Stimulated activated CD8-positive, alpha-beta memory T cell treated with anti-CD3 and anti-CD28 coated beads, Interleukin-2, amount 100 ng/mL, for 1 hour (primary cell): ENCODE measurements at regions not wholly inside any gene's neighbourhood (a gene's known extent, or its start where the extent isn't known, plus 50 kb on each side); places are given as distances from the start of the nearest gene placed in this dataset.

Source experiments
- DNase-seq, 2 donors: peaks; one replicate each; pipeline ENCODE4 v3.0.0-alpha.2; 2020; ENCODE audit warnings: low read depth in 2 of 2

DNA sequence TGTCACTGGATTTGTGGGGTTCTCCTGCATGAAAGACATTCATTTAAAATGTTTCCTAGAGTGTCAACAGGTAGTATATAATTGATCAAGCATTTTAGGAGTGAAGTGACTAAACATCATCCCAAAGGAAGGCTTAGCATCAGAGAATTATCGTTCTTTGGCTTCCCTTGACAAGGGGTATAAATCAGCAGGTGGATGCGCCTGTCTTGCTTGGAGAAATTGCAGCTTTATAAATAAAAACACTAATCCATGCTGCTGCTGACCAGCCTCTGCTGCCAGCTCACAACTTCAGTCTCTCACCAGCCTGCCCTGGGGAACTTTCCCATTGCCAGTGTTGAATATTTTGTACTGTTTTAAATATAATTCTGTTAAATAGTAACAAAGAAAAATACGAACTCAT, 1184.7 kb upstream of the TENM4 start:
- no peak for DNase-seq

DNA sequence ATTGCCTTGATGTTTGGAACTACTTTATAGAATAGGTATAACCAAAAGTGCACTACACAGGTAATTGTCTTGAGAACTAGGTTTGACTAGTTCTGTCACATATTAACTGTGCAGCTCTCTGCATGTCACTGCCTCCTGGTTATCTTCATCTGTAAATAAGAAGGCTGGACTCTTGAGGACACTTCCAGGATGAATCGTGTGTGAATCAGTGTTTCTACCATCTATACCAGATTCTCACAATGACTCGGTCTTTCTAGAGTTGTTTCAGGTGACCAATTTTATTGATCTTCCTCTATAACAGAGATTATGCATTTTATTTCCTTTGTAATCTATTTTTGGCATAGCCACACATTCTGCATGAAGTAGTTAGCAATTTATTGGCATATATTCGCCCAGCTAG, 1181.0 kb upstream of the TENM4 start:
- DNase-seq: no peak

DNA sequence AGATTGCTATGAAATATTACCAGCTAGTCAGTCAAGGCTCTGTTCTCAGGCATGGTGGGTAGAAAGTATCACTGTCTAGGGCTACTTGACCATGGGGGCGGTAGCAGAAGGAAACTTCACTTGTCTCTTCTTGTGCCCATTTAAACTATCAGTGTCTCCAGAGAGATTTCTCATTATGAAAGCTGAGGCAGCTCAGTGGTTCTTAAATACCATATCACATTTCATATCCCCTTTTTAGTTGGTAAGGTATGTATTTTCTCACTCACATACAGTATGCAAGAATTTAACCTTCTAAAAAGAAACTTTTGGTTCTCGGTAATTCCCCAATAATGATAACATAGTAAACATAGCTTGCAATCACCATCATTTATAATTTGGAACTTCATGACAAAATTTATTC, 1180.0 kb upstream of the TENM4 start:
- no peak for DNase-seq

DNA sequence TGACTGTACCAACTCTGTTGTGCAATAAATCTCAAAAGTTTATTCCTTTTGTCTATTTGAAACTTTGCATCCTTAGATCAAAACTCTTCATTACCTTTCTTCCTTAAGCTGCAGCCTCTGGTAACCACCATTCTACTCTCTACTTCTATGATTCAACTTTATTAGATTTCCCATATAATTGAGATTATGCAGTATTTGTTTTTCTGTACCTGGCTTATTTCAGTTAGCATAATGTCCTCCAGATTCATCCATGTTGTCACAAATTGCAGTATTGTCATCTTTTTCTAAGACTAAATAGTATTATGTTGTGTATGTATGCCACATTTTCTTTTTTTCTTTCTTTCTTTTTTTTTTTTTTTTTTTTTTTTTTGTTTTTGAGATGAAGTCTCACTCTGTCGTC, 1176.3 kb upstream of the TENM4 start:
- no peak for DNase-seq

DNA sequence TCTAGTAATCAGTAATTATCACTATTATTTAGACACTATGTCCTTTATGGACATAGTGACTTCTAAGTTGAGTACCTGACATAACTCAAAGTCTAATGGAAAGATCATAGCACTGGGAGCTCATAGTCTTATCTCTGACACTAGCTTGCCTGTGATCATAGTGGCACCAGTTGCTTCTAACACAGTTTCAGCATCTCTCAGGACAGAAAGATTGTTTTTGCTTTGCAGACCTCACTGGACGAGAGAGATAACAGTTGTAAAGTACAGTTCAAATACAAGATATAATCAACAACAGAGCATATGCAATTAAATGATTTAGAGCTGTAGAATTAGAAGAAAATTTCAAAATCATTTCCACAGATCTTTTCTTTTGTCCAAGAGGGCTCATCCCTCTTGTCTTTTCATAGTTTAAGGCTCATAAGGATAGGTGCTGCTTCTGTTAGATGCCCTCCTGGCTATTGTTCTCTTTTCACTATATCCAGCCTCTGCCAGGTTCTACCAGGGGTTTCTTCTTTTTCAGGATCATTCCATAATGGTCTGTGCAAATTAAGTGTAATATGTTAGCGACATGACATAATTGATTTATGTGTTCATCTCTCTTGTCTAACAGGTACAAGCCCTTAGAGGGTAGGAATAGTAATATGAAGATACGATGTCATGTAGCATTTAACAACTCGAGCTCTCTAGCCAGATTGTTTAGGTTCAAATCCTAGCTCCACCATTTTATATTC, 1175.4 kb upstream of the TENM4 start:
- DNase-seq: no peak

DNA sequence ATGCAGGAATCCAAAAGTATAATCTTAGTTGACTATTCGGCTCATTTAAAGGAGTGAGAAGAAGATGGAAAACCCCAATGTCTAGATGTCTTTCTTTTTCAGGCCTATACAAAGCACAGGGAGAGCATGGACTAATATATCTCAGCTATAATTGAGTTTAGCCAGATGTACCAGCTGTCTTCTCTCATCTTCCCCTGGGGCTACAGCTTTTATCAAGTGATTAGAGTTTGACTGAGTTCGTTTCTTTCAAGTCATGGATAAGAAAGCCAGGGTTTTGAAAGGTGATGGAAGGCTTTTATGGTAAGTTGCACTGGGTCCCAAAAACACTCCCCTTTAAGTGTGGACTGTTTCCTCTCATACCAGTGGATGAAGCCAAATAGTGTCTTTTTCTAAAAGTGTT, 1172.8 kb upstream of the TENM4 start:
- DNase-seq: no peak

DNA sequence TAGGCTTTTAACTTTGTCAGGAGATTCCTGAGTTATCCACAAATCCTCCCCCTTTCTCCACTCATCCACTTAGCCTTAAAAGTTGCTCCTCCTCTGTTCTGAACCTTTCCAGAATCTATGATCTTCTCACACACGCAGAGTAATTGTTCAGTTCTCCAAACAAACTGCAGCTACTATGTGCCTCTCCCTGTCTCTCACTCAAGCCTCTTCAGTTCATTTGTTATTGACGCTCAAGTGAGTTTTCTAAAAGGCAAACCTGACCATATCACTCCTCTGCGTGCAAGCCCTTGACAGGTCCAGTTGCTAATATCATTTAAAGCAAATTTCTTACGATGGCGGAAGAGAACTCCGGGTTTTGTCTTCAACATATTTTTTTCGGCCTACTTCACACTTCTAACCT, 1169.7 kb upstream of the TENM4 start:
- DNase-seq: no peak

DNA sequence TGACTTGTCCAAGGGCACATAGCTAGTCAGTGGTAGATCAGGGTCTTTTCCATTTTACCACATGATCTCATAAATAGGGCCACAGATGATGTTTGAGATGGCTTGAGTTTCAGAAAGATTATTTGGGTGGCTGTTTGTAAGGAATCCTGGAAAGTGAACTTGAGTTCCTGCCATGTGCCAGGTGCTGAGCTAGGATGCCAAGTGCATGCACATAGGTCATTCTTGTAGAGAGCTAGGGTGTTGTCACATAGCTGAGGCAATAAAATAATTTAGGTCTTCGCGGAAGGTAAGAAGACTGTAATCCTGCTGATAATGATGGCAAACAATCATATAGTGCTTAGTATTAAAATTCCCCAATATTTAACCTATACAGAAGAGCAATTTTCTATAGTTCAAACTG, 1162.6 kb upstream of the TENM4 start:
- DNase-seq: no peak

DNA sequence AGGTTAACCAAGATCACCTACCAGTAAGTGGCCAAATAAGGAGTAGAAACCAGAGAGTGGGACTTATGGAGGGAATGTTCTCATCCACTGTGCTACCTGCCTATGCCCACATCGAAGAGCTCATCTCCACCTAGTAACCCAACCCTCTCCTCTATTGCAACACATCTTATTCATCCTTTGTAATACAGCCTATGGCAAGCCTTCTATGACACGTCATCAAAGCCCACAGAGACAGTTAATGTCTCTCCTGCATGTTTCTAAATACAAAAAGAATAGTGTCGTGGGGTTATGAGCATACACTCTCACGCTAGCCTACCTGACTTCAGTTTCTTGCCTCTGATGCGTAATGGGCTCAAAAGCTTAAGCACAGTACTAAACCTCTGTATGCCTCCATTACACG, 1158.1 kb upstream of the TENM4 start:
- no peak for DNase-seq

DNA sequence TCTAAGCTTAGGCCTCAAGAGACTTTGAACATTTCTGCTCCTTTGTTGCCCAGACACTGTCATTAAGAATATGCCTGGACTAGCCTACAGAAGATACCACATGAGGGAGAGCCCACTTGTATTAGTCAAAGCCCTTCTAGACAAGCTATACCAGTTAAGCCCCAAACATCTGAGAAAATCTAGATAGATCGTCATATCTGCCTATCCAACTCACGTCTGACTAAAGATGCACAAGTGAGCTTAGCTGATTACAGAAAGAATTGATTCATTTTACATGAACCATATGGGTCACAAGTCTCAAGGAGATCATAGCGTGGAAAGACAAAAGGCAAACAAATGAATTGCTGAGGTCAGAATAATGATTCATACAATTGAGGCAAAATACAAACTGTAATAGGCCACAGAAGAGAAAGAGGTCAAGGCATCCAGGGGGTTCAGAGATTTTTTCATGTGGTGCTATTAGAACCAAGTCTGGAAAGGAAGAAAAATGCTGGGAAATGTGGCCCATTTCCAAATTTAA, 1155.5 kb upstream of the TENM4 start:
- DNase-seq: no peak

DNA sequence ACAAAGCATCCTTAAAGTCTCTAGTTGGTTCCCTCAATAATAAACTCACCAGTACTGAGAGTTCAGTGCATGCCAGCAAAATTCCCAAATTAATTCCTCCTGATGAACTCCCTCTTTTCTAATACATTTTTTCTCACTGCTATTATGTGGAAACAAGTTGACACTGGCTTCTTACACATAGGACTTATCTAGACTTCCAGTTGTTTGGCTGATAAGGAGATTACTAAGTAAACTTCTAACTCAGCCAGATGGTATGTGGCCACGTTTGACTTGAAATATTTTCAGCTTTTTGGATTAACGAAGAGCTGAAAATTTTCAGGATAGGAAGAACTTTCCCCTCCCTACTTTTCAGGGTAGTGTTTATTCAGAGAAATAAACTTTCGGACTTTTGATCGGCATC, 1154.2 kb upstream of the TENM4 start:
- no peak for DNase-seq

DNA sequence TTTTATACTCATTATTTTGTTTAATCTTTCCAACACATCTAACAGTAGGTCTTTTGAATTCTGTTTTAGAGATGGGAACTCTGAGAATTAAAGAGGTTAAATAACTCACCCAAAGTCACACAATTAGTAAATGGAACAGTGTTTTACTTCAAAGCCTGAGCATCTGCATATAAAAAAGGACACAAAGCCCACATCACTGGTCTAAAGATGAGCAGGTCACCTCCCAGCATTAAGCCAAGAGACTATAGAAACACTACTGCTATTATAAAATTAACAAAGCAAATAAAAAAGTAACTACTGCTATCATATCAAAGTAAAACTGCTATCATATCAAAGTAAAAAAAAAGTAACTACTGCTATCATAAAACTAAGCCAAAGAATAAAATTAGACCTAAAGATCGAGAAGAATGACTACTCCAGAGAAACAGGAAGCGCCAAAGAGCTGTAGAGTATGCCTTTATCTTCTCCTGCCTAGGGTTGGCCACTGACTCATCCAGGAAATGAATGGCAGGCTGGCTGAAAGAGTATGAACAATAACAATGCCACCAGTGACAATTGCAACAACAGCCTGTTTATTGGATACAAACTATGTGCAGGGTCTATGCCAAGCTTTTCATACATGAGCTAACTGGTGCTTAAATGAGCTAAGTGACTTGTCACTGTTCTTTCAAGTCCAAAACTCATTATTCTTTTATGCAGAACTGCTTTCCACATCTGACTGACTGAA, 1153.0 kb upstream of the TENM4 start:
- DNase-seq: no peak

DNA sequence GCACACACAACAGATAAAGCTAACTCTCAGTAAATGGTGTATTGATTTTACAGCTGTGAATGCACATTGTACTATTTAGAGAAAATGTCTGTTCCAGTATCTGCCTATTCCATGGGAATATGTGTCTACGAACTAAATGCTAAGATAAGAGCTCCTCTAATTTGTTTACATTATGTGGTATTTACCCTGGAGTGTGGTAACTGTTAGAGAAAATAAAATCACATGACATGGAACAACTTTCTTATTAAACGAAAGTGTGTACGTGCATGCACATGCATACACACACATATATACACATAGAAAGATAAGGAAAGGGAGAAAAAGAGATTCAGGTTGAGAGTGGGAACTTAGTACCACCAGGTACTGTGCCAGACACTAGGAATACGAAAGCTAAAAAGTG, 1151.7 kb upstream of the TENM4 start:
- DNase-seq: no peak

DNA sequence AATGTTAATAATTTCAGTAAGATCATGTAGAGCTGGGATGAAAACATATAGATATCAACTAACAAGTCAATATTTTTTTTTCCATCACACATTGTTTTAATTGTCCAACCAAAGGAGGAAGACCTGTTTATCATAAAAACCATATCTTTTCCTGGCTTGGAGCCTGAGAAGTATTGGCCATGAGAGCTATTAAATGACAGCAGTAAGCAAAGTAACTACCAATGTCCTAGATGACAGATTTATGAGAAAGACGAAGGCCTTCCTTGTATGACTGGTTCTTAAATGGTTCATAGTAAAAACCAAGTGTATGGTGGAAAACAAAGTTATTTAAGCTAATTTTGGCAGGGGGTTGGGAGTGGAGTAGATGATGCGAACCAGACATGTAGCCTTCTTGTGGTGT, 1147.1 kb upstream of the TENM4 start:
- no peak for DNase-seq

DNA sequence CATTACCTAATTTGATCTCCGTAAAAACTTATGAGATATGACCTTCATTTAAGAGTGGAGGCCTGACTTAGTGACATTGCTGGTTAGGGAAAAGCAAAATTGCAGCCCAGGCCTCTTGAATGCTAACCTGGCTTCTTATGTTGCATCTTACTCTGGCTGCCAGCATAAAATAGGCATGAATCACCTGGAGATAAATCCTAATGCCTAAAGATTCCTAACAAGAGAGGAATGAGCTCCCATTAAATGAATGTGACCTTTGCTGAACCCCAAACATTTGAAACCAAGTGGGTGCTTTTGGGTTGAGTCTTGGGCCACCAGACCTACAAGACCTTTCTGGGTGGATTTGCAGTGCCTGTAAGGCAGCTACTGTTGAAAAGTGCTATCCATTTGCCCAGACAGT, 1145.6 kb upstream of the TENM4 start:
- DNase-seq: no peak

DNA sequence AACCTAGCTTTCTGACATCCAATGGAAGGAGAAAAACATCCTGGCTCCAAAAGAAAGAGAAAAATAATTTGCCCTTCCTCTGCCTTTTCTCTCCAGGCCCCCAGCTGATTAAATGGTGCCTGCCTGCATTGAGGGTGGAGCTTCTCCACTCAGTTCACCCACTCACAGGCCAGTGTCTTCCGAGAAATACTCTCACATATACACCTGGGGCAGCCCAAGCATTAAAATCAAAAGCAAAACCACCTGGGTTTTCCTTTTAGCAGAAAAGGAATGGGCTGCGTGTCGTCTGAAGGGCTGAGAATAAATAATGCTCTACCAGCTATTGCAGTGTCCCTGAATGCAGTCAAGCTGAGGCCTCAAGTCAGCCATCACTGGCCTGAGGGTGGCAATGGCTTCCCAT, 1143.8 kb upstream of the TENM4 start:
- DNase-seq: no peak

DNA sequence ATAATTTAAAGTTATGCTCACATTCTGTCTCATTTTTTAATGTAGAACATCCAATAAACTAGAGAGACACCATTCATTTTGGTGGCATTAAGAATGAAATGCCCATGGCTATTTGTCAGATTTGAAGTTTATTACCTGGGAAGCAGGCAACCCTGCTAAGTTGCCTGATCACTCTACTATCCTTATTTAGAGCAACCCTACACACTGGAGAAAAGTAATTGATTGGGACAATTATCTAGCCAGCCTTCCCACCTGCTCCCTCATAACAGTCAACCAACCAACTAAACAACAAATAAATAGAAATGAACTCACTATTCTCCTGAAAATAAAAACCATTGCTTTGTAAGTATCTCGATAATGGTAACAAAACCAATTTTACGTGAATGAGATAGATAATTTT, 1129.0 kb upstream of the TENM4 start:
- no peak for DNase-seq

DNA sequence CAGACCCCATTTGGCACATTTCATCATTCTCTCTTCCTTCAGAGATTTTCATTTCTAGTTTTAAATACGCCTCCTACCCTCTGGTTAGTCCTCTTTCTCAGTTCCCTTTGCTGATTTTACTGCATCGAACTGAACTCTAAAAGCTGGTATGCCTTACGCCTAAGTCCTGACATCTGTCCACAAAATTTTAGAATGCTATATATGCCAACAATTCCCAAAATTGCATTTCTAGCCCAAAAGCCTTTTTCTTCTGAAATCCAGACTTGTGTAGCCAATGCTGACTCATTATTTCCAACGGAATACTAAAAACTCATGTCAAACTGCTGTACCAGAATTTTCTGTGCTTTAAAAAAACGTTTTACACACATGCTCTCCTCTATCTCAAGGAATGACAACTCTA, 1124.4 kb upstream of the TENM4 start:
- DNase-seq: no peak

DNA sequence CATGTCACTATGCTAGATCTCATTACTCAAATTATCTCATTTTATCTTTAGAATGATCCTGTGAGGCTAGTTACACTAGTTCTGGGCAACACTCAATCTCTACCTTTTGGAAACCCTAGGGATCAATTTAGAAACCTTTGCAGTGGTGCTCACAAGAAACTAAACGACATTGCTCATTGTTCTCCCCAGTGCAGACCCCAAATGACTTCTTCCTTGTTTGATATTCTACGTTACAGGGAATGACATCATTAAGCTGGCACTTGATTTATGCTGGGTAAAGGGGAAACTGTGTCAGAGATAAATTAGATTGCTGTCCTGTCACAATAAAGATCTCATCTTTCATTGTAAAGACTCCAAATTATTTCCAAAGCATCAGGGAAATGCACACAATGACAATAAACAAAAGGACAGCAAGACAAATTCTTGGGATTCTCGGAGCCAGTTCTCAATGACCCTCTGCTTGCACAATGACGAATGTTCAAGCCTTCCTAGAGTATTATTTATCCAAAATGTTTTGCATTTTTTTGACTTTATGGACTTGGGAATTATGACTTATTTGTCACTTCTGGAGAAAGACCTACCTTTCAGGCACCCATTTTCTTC, 1121.8 kb upstream of the TENM4 start:
- no peak for DNase-seq

DNA sequence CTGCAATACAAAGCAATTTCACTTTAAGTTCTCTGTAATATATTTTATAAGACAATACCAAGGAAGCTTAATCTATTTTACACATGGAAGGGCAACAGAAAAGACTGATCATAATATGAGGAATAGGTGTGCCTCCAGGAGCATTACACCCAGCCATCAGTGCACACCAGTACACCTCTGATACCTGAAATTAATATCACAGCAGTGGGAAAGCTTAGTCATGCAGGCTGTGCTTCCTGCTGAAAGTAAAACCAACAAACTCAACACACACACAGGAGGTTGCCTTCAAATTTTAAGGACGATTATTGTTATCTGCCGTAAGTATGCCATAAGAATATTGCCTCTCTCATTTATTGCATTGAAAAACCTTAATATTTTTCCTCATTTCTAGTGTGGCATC, 1119.1 kb upstream of the TENM4 start:
- no peak for DNase-seq

DNA sequence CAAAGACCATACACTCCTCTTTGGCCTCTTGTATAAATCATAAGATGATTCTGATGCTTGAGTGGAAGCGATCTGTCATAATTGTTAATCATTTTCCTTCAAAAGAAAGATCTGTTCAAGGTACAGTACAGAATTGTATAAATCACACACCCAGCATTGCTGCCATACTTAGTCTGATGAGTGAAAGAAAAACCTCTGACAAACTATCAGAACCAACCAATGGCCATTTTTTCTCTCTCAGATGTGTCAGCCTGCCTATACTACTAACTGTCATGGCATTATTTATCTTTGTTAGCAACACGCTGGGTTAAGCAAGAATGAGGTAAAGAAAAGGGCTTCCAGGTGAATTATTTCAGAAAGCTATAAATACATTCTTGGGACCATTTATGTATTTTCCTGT, 1112.7 kb upstream of the TENM4 start:
- no peak for DNase-seq

DNA sequence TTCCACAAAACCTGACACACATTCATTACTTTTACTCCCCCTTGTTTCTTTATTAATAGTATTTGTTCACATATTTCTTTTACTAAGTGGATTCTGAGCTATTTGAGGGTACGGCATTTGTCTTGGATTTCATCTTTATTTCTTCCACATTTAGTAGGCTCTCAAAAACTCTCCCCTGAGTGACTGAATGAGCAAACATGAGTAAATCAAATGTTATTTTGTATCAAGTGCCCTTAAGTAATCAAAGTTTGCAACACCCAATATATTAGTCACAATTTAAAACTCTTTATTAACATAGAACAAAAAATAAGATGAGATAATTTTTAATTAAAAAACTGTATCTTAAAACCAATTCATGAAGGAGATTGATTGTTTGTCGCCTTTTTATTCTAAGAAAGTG, 1101.9 kb upstream of the TENM4 start:
- no peak for DNase-seq

DNA sequence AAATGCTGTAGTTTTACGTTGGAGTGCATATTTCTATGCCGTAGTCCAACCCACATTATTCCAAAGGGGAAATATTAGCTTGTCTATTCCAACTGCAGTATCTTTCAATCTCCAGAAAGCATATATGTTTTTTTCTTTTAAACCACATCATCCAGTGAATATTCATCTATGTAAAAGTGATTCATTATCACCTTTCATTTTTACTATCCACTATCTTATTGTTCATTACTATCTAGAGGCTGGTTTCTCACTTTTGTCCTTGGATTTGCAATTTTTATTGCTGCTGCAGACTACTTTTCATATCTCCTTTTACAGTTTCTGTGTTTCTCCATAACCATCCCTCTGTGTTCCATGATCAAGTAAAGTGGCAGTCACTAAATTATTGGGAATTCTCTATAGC, 1097.2 kb upstream of the TENM4 start:
- no peak for DNase-seq
